ENCODE measurements at regions not wholly inside any gene's neighbourhood (a gene's known extent, or its start where the extent isn't known, plus 50 kb on each side); places are given as distances from the start of the nearest gene placed in this dataset.
"Not testable (repeated sequence)": the region's sequence is repeated elsewhere in the genome, so short reads cannot be mapped to it uniquely, and the experiment has no call there.

- no peaks in the 10 kb centered on the region for H3K9me3 ChIP-seq (ENCODE audit: control insufficient read depth, low read length)
- H3K36me3 ChIP-seq (ENCODE audit: control insufficient read depth, insufficient read depth, low read length): no peaks in the 10 kb centered on the region
- no peaks in the 10 kb centered on the region for H3K4me1 ChIP-seq (ENCODE audit: control insufficient read depth, insufficient read depth, low read length)
- no peak overlapping the region for H3K9ac ChIP-seq (ENCODE audit: low read length)
- no peak overlapping the region for H3K4me3 ChIP-seq (ENCODE audit: low read length)
- H3K27me3 ChIP-seq (ENCODE audit: control insufficient read depth, insufficient read depth, low read length): no peaks in the 10 kb centered on the region
Measured at GRCh38 chr5:56745864-56746263, 69.5 kb upstream of the MAP3K1 start.

DNA sequence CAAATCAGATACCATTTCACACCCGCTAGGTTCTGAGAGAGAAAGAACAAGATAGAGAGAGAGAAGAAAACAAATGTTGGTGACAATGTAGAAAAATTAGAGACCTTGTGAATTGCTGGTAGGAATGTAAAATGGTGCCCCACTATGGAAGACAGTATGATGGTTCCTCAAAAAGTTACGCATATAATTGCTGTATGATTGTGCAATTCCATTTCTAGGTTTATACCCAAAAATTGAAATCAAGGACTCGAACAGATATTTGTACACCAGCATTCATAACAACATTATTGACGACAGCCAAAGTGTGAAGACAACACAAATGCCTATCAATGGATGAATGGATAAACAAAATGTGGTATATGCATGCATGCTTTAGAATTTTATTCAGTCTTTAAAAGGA is 74.5 kb upstream of the MAP3K1 start:
- Histone ChIP-seq H3K4me3 (ENCODE audit: low read length) (no peak overlapping the region), H3K9me3 (ENCODE audit: control insufficient read depth, low read length) (no peaks in the 10 kb centered on the region), H3K36me3 (ENCODE audit: control insufficient read depth, insufficient read depth, low read length) (no peaks in the 10 kb centered on the region), H3K4me1 (ENCODE audit: control insufficient read depth, insufficient read depth, low read length) (no peaks in the 10 kb centered on the region), H3K9ac (ENCODE audit: low read length) (no peak overlapping the region), H3K27me3 (ENCODE audit: control insufficient read depth, insufficient read depth, low read length) (no peaks in the 10 kb centered on the region)

GRCh38 chr5:56739990-56740389 is 75.4 kb upstream of the MAP3K1 start:
- Histone ChIP-seq H3K4me1 (ENCODE audit: control insufficient read depth, insufficient read depth, low read length) (no peaks in the 10 kb centered on the region), H3K9me3 (ENCODE audit: control insufficient read depth, low read length) (no peaks in the 10 kb centered on the region), H3K27me3 (ENCODE audit: control insufficient read depth, insufficient read depth, low read length) (no peaks in the 10 kb centered on the region), H3K9ac (ENCODE audit: low read length) (no peak overlapping the region), H3K36me3 (ENCODE audit: control insufficient read depth, insufficient read depth, low read length) (no peaks in the 10 kb centered on the region), H3K4me3 (ENCODE audit: low read length) (no peak overlapping the region)

DNA sequence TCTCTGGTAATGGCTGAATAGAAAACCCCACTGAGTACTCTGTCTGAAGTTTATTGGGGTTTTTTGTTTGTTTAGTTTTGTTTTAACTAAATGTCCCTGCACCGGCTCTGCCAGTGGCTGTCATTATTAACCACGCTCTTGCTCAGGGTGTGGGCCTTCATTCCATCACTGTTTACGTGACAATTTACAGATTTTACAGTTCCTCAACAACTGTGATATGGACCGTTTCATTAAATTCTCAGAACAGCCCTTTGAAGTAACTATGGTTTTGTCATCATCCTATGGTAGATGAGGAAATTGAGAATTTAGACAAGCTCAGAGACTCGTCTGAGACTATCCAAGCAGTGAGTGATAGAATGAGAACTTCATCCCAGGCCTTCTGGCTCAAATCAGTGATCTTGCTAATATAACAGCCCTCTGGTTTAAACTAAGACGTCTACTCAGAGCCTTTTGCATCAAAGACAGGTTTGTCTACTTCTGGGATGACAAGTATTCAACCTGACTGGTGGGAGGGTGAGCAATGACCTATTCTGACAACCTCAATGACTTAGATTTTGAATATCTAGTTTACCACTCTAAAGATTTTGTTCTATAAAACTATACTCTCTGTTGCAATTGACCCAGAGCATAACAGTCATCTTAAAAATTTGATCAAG is 77.3 kb upstream of the MAP3K1 start:
- no peaks in the 10 kb centered on the region for H3K9me3 ChIP-seq (ENCODE audit: control insufficient read depth, low read length)
- no peak overlapping the region for H3K9ac ChIP-seq (ENCODE audit: low read length)
- peaks cover 12% of the 10 kb centered on the region for H3K4me1 ChIP-seq (ENCODE audit: control insufficient read depth, insufficient read depth, low read length)
- H3K27me3 ChIP-seq (ENCODE audit: control insufficient read depth, insufficient read depth, low read length): no peaks in the 10 kb centered on the region
- H3K36me3 ChIP-seq (ENCODE audit: control insufficient read depth, insufficient read depth, low read length): no peaks in the 10 kb centered on the region
- H3K4me3 ChIP-seq (ENCODE audit: low read length): no peak overlapping the region

DNA sequence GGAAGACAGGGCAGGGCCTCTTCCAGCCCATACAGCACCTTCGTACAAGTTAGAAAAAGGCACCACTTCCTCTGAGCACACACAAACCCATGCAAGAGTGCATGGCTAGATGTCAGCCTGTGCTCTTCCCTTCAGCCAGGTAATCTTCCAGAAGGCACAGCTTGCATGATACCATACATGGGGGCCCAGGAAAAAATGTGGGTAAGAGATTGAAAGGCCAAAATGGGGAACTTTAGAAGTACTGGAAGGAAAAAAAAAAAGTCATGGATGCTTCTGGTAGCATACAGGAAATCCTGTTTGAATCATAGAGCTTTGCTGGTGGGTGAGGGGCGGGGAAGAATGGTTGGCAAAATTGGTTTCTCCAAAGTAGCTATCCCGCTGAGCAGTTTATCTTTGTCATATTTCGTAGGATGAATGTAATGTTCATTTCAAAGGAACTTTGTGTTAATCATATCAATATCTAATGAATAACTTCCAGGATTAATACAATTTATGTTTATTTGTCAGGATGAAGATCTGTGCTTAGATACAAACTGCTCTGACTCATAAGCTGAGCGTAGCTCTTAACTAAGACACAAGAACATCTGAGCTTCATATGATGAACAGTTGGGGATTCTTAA is 78.2 kb upstream of the MAP3K1 start:
- H3K36me3 ChIP-seq (ENCODE audit: control insufficient read depth, insufficient read depth, low read length): no peaks in the 10 kb centered on the region
- H3K9me3 ChIP-seq (ENCODE audit: control insufficient read depth, low read length): no peaks in the 10 kb centered on the region
- no peak overlapping the region for H3K4me3 ChIP-seq (ENCODE audit: low read length)
- H3K4me1 ChIP-seq (ENCODE audit: control insufficient read depth, insufficient read depth, low read length): peaks cover 14% of the 10 kb centered on the region
- no peak overlapping the region for H3K9ac ChIP-seq (ENCODE audit: low read length)
- no peaks in the 10 kb centered on the region for H3K27me3 ChIP-seq (ENCODE audit: control insufficient read depth, insufficient read depth, low read length)

DNA sequence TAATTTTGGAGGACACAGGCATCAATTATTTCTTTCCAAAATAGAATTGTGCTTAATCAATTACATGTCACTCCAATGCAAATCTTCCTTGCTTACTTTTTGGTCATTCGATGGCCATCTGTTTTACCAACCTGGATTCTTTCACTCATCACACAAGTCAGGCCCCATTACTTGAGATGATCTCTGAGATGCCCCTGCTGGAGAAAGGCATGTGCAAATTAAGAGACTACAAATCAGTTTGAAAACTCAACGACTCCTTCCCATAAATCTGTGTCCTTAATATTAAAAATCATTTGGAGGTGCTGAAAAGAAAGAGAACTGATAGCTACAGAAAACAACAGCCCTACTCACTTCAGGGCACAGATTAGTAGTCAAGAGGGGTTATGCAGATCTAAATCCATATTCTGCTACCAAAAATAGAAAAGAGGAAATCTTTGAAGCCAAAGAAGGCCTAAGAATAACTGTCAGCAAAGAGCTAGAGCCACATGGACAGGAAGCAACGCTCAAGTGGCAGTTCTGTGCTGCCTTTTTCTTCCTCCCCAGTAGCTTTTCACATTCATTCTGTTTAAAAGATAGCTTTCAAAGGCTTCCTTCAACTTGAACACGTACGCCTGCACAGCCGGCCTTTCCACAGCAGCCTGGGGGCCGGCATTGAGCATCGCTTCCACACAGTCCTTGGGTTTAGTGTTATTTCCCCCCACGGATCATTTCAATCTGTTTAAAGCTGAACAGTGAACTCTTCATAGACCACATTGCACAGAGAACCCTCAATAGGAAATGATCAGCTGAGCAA is 79.3 kb upstream of the MAP3K1 start:
- no peak overlapping the region for H3K4me3 ChIP-seq (ENCODE audit: low read length)
- H3K4me1 ChIP-seq (ENCODE audit: control insufficient read depth, insufficient read depth, low read length): peaks cover 14% of the 10 kb centered on the region

GRCh38 chr5:56734091-56734694 is 81.2 kb upstream of the MAP3K1 start:
- no peak overlapping the region for H3K4me3 ChIP-seq (ENCODE audit: low read length)
- H3K27me3 ChIP-seq (ENCODE audit: control insufficient read depth, insufficient read depth, low read length): no peaks in the 10 kb centered on the region
- no peaks in the 10 kb centered on the region for H3K36me3 ChIP-seq (ENCODE audit: control insufficient read depth, insufficient read depth, low read length)
- peaks cover 14% of the 10 kb centered on the region for H3K4me1 ChIP-seq (ENCODE audit: control insufficient read depth, insufficient read depth, low read length)
- no peak overlapping the region for H3K9ac ChIP-seq (ENCODE audit: low read length)
- H3K9me3 ChIP-seq (ENCODE audit: control insufficient read depth, low read length): no peaks in the 10 kb centered on the region

More for the DNA sequence above, 79.3 kb upstream of the MAP3K1 start:
- no peaks in the 10 kb centered on the region for H3K9me3 ChIP-seq (ENCODE audit: control insufficient read depth, low read length)
- no peaks in the 10 kb centered on the region for H3K36me3 ChIP-seq (ENCODE audit: control insufficient read depth, insufficient read depth, low read length)
- no peak overlapping the region for H3K9ac ChIP-seq (ENCODE audit: low read length)
- H3K27me3 ChIP-seq (ENCODE audit: control insufficient read depth, insufficient read depth, low read length): no peaks in the 10 kb centered on the region

- peaks cover 14% of the 10 kb centered on the region for H3K4me1 ChIP-seq (ENCODE audit: control insufficient read depth, insufficient read depth, low read length)
- H3K9me3 ChIP-seq (ENCODE audit: control insufficient read depth, low read length): no peaks in the 10 kb centered on the region
- H3K9ac ChIP-seq (ENCODE audit: low read length): no peak overlapping the region
- H3K36me3 ChIP-seq (ENCODE audit: control insufficient read depth, insufficient read depth, low read length): no peaks in the 10 kb centered on the region
- no peaks in the 10 kb centered on the region for H3K27me3 ChIP-seq (ENCODE audit: control insufficient read depth, insufficient read depth, low read length)
- H3K4me3 ChIP-seq (ENCODE audit: low read length): no peak overlapping the region
Measured at GRCh38 chr5:56733580-56733979, 81.8 kb upstream of the MAP3K1 start.

DNA sequence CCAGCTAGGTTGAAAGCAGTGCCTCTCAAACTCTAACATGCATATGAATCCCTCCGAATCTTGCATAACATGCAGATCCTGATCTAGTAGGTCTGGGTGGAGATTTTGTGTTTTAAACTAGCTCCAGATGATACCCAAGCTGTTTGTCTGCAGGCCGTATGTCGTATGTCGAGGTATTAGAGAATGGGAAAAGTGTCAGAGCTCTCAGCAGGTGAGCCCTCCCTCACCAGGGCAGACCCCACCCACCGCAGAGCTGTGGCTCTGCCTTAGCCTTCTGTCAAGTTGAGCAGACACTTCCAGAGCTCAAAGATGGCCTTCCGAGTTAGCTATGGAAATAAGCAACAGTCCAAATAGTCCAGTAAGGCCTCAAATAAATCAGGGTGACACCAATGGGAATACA is 83.2 kb upstream of the MAP3K1 start:
- Histone ChIP-seq H3K9me3 (ENCODE audit: control insufficient read depth, low read length) (no peaks in the 10 kb centered on the region), H3K9ac (ENCODE audit: low read length) (no peak overlapping the region), H3K36me3 (ENCODE audit: control insufficient read depth, insufficient read depth, low read length) (no peaks in the 10 kb centered on the region), H3K27me3 (ENCODE audit: control insufficient read depth, insufficient read depth, low read length) (no peaks in the 10 kb centered on the region), H3K4me1 (ENCODE audit: control insufficient read depth, insufficient read depth, low read length) (peaks cover 14% of the 10 kb centered on the region), H3K4me3 (ENCODE audit: low read length) (no peak overlapping the region)

DNA sequence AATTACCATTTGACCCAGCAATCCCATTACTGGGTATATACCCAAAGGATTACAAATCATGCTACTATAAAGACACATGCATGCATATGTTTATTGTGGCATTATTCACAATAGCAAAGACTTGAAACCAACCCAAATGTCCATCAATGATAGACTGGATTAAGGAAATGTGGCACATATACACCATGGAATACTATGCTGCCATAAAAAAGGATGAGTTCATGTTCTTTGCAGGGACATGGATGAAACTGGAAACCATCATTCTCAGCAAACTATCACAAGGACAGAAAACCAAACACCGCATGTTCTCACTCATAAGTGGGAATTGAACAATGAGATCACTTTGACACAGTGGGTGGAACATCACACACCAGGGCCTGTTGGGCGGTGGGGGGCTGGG is 83.9 kb upstream of the MAP3K1 start:
- peaks cover 14% of the 10 kb centered on the region for H3K4me1 ChIP-seq (ENCODE audit: control insufficient read depth, insufficient read depth, low read length)
- H3K9ac ChIP-seq (ENCODE audit: low read length); H3K9me3 ChIP-seq (ENCODE audit: control insufficient read depth, low read length); H3K36me3 ChIP-seq (ENCODE audit: control insufficient read depth, insufficient read depth, low read length); H3K27me3 ChIP-seq (ENCODE audit: control insufficient read depth, insufficient read depth, low read length); H3K4me3 ChIP-seq (ENCODE audit: low read length): not testable (repeated sequence)

GRCh38 chr5:56729488-56729887 is 85.9 kb upstream of the MAP3K1 start:
- Histone ChIP-seq H3K27me3 (ENCODE audit: control insufficient read depth, insufficient read depth, low read length) (no peaks in the 10 kb centered on the region), H3K9ac (ENCODE audit: low read length) (no peak overlapping the region), H3K9me3 (ENCODE audit: control insufficient read depth, low read length) (no peaks in the 10 kb centered on the region), H3K36me3 (ENCODE audit: control insufficient read depth, insufficient read depth, low read length) (no peaks in the 10 kb centered on the region), H3K4me1 (ENCODE audit: control insufficient read depth, insufficient read depth, low read length) (peaks cover 14% of the 10 kb centered on the region), H3K4me3 (ENCODE audit: low read length) (no peak overlapping the region)

Data from mucosa of stomach (tissue), 1 donor.